BE2C (cell line): ENCODE measurements at regions not wholly inside any gene's neighbourhood (a gene's known extent, or its start where the extent isn't known, plus 50 kb on each side); places are given as distances from the start of the nearest gene placed in this dataset.

ENCODE experiments used
- DNase-seq: peaks from one replicate; pipeline ENCODE4 v3.0.0-alpha.2; 2020
- H3K27me3 ChIP-seq: fragments of 250-450 bp; sonication (Bioruptor Pico); 2 replicates; pipeline ENCODE4 v1.5.1; 2020; ENCODE audit warnings: mild to moderate bottlenecking
- H3K36me3 ChIP-seq: fragments of 250-450 bp; sonication (Bioruptor Pico); 2 replicates; pipeline ENCODE4 v1.5.1; 2020; ENCODE audit warnings: mild to moderate bottlenecking
- H3K4me1 ChIP-seq: fragments of 250-450 bp; sonication (Bioruptor Pico); 2 replicates; pipeline ENCODE4 v1.5.1; 2020
- H3K4me3 ChIP-seq: 2 replicates; pipeline ENCODE4 v1.5.1; 2011; ENCODE audit warnings: low read depth, low read length
- H3K9me3 ChIP-seq: fragments of 250-450 bp; sonication (Bioruptor Pico); 2 replicates; pipeline ENCODE4 v1.5.1; 2020
- TF ChIP-seq, protein P1 (sequence below): IDR thresholded peaks from 2 replicates; pipeline ENCODE4 v1.5.1; 2012; ENCODE audit warnings: mild to moderate bottlenecking, low read depth, low read length

DNA sequence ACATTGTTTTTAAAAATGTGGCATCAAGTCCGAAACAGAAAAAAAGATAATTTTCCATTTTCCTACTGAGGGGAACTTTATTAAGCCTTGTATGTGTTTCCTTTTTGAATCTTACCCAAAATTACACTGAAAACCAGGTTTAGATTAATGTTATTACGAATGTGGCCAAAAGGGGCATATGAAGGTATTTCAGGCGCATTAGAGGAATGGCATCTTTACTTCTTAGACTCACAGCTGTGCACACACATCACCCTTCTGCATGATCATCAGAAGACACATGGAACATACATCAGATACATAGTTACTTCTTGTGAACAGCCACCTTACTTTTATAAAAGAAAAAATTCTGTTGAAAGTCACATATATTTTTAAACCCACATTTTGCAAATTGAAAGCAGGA is 58.6 kb upstream of the ZPBP start:
- Histone ChIP-seq H3K4me3 (no peak overlapping the region), H3K9me3 (no peaks in the 10 kb centered on the region), H3K4me1 (no peaks in the 10 kb centered on the region), H3K27me3 (peaks cover 3% of the 10 kb centered on the region; the same call in 1 of the 2 replicates), H3K36me3 (no peaks in the 10 kb centered on the region)
- TF ChIP-seq, protein P1, sequence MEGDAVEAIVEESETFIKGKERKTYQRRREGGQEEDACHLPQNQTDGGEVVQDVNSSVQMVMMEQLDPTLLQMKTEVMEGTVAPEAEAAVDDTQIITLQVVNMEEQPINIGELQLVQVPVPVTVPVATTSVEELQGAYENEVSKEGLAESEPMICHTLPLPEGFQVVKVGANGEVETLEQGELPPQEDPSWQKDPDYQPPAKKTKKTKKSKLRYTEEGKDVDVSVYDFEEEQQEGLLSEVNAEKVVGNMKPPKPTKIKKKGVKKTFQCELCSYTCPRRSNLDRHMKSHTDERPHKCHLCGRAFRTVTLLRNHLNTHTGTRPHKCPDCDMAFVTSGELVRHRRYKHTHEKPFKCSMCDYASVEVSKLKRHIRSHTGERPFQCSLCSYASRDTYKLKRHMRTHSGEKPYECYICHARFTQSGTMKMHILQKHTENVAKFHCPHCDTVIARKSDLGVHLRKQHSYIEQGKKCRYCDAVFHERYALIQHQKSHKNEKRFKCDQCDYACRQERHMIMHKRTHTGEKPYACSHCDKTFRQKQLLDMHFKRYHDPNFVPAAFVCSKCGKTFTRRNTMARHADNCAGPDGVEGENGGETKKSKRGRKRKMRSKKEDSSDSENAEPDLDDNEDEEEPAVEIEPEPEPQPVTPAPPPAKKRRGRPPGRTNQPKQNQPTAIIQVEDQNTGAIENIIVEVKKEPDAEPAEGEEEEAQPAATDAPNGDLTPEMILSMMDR = no peak
- no peak for DNase-seq

DNA sequence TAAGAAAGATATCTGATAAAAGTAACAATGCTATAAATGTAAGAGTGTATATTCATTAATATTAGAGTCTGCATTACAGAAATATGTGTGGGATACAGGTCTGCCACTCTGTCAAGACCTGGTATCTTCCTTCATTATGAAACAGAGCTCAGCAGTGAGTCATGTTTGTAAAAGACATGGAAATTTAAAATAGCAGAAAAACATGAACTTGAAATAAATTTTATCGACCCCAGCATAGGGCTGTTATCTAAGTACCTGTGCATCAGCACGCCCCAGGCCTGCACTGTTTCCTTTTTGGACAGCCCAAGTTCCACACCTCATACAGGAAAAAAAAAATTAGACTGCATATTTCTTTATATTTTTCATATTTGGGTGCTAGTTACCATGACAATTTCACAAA is 58.0 kb upstream of the ZPBP start:
- Histone ChIP-seq H3K27me3 (peaks cover 3% of the 10 kb centered on the region; the same call in 1 of the 2 replicates), H3K4me1 (no peaks in the 10 kb centered on the region), H3K4me3 (no peak overlapping the region), H3K9me3 (no peaks in the 10 kb centered on the region), H3K36me3 (no peaks in the 10 kb centered on the region)
- TF ChIP-seq, protein P1 = no peak
- no peak for DNase-seq

DNA sequence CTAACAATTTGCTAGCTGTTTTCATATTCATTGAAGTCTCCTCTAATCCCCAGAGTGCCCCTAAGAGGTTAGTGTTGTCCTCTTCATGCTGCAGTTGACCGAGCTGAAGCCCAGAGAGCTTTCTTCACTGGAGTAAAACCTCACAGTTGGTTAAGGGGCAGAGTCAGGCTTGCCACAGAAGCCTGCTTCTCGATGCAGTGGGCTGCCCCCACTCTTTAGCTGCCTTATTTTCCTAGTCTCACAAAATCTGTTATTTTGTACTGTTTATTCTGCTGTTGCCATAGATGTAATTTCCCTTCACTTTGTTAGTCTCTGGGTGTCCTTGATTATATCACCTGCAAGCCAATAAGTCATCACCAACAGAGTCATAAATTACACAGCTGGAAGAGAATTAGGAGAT is 56.3 kb upstream of the ZPBP start:
- H3K4me1 ChIP-seq = no peaks in the 10 kb centered on the region
- no peak for DNase-seq

DNA sequence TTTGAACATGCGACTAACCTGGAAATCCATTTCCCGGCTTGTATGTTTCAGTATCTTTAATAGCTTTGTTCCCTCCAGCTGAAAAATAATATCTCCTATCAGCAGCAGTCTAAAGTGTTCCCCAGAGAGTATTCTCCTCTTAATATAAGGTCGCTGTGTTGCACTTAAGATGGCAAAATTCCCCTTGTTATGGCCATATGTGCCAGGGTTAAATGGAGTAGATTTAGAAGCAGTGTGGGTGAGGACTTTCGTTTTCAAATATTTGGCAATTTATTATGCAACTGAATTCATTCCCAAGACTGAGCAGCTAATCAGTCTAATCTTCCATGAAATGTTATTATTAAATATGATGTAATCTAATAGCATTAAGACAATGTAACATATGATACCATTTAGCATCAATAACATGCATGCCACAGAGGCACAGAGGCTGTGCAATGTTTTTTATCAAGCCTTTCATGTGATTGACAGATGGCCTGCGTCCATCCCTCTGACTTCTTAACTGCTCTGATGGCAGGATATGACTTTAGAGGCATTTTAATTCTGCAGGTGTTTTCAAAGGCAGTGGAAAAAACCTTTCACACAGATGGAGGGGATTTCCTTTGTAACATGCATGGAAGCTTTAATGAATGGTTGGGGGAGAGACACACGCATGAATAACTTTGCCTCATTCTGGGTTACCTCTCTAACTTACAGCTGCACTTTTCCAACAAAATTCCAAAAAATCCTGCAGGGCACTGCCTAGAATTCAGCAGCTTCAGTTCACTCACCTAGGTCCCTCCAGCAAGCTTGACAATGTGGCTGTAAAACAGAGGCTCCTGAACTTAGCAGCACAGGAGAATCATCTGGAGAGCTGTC is 55.1 kb upstream of the ZPBP start:
- Histone ChIP-seq H3K36me3 (no peaks in the 10 kb centered on the region), H3K4me3 (no peak overlapping the region), H3K4me1 (no peaks in the 10 kb centered on the region), H3K9me3 (no peaks in the 10 kb centered on the region), H3K27me3 (peaks cover 3% of the 10 kb centered on the region; the same call in 1 of the 2 replicates)
- no peak for DNase-seq
- TF ChIP-seq, protein P1 = no peak

More for the DNA sequence above, 56.3 kb upstream of the ZPBP start:
- Histone ChIP-seq H3K4me3 (no peak overlapping the region), H3K27me3 (peaks cover 3% of the 10 kb centered on the region; the same call in 1 of the 2 replicates), H3K9me3 (no peaks in the 10 kb centered on the region), H3K36me3 (no peaks in the 10 kb centered on the region)
- TF ChIP-seq, protein P1 = no peak

DNA sequence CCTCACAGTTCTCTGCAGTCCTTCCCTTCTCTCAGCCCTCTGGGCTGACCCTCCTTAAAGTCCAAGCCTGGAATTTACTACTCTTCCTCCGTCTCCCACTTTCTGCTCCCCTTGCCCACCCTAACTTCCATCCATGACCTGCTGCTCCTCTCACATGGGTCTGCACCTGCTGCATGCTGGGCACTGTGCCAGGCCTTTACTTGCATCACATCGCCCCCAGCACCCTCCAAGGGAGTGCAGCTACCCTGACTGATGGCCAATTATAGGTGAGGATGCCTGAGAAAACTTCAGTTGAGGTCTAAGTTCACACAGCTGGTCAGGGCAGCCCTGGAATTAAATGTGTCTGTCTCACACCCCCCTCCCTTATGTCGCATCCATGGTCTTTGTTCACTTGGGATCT is 53.6 kb upstream of the ZPBP start:
- no peaks in the 10 kb centered on the region for H3K36me3 ChIP-seq
- no peaks in the 10 kb centered on the region for H3K4me1 ChIP-seq
- no peak overlapping the region for H3K4me3 ChIP-seq
- TF ChIP-seq, protein P1 = no peak
- no peaks in the 10 kb centered on the region for H3K9me3 ChIP-seq
- peak; percentile 24 for DNase-seq
- peaks cover 3% of the 10 kb centered on the region; the same call in 1 of the 2 replicates for H3K27me3 ChIP-seq

DNA sequence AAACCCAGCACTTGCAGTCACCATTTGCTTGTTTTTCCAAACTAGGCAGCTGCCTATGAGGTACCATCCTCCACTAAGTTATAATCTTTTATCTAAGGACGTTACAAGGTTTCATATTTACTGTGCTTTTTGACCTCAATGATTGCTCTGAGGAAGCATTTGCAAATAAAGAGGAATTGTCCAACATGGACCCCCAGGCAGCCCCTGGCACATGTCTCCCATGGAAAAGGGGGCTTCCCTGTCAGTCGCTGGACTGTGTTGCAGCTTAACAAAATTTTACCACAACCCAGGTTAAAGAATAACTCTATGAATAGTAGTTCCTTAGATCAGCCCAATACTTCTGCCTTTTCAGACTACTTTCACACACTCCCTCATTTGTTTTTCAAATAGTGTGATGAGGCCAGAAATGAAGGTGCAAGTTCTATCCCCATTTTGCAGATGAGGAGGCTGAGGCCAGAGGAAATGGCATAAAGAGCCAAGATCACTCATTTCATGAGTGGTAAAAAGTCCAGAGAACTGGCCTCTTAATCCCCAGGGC is 52.8 kb upstream of the ZPBP start:
- H3K4me3 ChIP-seq = no peak overlapping the region
- H3K9me3 ChIP-seq = no peaks in the 10 kb centered on the region
- H3K4me1 ChIP-seq = no peaks in the 10 kb centered on the region
- H3K27me3 ChIP-seq = peaks cover 3% of the 10 kb centered on the region; the same call in 1 of the 2 replicates
- TF ChIP-seq, protein P1 = no peak
- DNase-seq = no peak
- no peaks in the 10 kb centered on the region for H3K36me3 ChIP-seq
